Activated CD8-positive, alpha-beta memory T cell treated with anti-CD3 and anti-CD28 coated beads, Interleukin-2, amount 10 ng/mL, durations not matched to agents 7 days and 5 days (primary cell): ENCODE measurements at regions not wholly inside any gene's neighbourhood (a gene's known extent, or its start where the extent isn't known, plus 50 kb on each side); places are given as distances from the start of the nearest gene placed in this dataset.

ENCODE experiments used
- ATAC-seq: fragments of 150-1000 bp; cut with Tn5 transposase; one replicate; pipeline ENCODE4 v1.10.0; 2021; ENCODE audit warnings: moderate library complexity
- CTCF ChIA-PET: fragments of 350-600 bp; sonication (Branson Sonifier 250); formaldehyde crosslinking; loops from one replicate; lab custom pipeline; 2021; ENCODE audit warnings: antibody characterized with exemption; lab: Charles Lee
- DNase-seq: peaks from one replicate; pipeline ENCODE4 v3.0.0-alpha.2; 2020
- H3K27ac Mint-ChIP-seq: one replicate; pipeline ENCODE4 v1.8.0; 2021; ENCODE audit warnings: mild to moderate bottlenecking, mixed read lengths
- H3K27me3 Mint-ChIP-seq: one replicate; pipeline ENCODE4 v1.8.0; 2021; ENCODE audit warnings: mixed read lengths
- H3K36me3 Mint-ChIP-seq: one replicate; pipeline ENCODE4 v1.8.0; 2021; ENCODE audit warnings: mild to moderate bottlenecking, mixed read lengths
- H3K4me1 Mint-ChIP-seq: one replicate; pipeline ENCODE4 v1.8.0; 2021; ENCODE audit warnings: mixed read lengths
- H3K4me3 Mint-ChIP-seq: one replicate; pipeline ENCODE4 v1.8.0; 2021; ENCODE audit warnings: mild to moderate bottlenecking, moderate library complexity, mixed read lengths
- H3K9me3 Mint-ChIP-seq: one replicate; pipeline ENCODE4 v1.8.0; 2022; ENCODE audit warnings: low read depth, mixed read lengths

DNA sequence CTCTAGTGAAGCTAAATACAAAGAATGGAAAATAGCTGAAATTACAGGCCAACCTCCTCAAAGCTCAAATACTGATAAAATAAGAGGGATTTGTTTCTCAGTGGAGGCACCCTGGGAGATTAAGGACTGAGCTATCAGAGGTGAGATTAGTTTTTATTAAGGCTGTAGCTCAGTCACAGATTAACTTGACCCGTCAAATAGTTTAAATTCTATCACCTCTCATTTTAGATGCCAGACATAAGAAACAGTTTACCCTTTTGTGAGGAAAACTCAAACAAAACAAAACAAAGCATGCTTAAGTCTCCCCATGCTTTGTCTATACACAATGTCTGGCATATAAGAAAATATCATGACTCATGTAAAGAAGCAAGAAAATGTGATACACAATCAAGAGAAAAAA lies 208.3 kb upstream of the PMFBP1 start:
- H3K36me3 Mint-ChIP-seq: no peaks in the 10 kb centered on the region
- H3K27me3 Mint-ChIP-seq: no peaks in the 10 kb centered on the region
- no peak for ATAC-seq
- no peaks in the 10 kb centered on the region for H3K4me1 Mint-ChIP-seq
- no peak for DNase-seq
- CTCF ChIA-PET: interaction anchor here (1.5 kb wide), 1 partner anchor 452 kb away, joined by 3 read pairs; no protein-coding TSS in a partner anchor
- no peak overlapping the region for H3K27ac Mint-ChIP-seq
- no peak overlapping the region for H3K4me3 Mint-ChIP-seq
- H3K9me3 Mint-ChIP-seq: no peaks in the 10 kb centered on the region

DNA sequence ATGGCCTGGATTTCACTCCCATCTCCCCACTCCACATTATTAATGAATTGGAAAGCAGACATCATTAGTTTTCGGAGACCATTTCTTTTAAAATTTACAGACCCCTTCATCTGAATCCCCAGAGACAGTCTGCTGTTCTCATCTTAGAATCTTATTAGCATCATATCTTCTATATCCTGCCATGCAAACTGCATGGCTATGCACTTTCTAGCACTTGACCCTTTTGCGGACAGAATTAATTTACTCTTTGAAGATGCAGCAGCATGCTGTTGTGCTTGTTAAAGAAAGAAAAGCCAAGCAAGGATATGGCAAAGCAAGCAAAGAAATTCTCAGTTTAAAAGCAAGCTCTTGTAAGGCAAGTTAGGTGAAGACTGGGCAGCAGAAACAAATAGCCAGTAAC lies 201.2 kb upstream of the PMFBP1 start:
- DNase-seq (no peak), ATAC-seq (no peak)
- CTCF ChIA-PET: no interaction called here
- Mint-ChIP-seq H3K36me3 (no peaks in the 10 kb centered on the region), H3K27me3 (no peaks in the 10 kb centered on the region), H3K9me3 (no peaks in the 10 kb centered on the region), H3K4me3 (no peak overlapping the region), H3K27ac (no peak overlapping the region), H3K4me1 (no peaks in the 10 kb centered on the region)

DNA sequence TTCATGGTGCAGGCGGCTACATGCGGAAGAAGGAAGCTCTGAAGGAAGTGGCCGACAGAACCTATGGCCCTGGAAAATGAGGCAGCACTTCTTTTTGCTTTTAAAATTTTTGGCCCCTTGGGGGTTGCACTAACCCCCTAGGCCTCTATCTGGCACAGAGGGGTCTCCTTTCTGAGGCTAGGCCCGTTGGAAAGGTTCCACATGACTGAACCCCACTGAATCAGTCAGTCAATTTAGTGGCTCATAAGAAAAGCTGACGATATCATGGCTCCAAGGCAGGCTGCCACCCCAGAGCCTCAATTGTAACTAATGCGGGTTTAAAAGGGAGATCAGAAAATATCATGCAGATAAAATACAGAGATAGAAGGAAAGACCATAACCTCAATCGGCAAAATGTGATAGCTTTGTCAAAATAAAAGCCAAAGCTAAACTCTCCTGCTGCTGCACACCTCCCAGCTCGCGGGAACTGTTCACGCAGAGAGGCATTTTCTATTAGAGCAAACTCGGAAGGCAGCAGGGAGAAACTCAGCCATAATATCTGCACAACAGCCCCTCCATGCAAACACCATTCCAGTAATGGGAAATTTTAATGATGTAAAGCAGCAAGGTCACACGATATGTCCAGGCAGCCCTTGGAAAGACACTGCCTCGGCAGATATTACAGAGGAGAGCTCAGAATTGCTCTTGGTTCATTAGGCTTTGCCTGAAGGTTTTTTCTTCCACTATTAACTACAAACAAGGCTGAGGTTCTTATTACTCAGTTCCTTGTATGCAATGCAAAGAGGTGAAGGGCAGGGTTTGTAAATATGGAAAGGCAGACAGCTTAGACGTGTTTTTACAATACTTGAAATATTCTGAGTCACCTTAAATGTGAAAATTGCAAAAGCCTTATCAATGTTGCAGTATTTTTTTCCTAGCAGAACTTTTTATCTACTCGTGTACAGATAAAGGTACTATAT lies 200.4 kb upstream of the PMFBP1 start:
- ATAC-seq (no peak), DNase-seq (no peak)
- Mint-ChIP-seq H3K27ac (no peak overlapping the region), H3K4me1 (no peaks in the 10 kb centered on the region), H3K9me3 (peaks cover 3% of the 10 kb centered on the region), H3K27me3 (no peaks in the 10 kb centered on the region), H3K36me3 (peaks cover 1% of the 10 kb centered on the region), H3K4me3 (no peak overlapping the region)
- CTCF ChIA-PET: interaction anchor here (1.0 kb wide), 1 partner anchor 247 kb away, joined by 3 read pairs; no protein-coding TSS in a partner anchor

DNA sequence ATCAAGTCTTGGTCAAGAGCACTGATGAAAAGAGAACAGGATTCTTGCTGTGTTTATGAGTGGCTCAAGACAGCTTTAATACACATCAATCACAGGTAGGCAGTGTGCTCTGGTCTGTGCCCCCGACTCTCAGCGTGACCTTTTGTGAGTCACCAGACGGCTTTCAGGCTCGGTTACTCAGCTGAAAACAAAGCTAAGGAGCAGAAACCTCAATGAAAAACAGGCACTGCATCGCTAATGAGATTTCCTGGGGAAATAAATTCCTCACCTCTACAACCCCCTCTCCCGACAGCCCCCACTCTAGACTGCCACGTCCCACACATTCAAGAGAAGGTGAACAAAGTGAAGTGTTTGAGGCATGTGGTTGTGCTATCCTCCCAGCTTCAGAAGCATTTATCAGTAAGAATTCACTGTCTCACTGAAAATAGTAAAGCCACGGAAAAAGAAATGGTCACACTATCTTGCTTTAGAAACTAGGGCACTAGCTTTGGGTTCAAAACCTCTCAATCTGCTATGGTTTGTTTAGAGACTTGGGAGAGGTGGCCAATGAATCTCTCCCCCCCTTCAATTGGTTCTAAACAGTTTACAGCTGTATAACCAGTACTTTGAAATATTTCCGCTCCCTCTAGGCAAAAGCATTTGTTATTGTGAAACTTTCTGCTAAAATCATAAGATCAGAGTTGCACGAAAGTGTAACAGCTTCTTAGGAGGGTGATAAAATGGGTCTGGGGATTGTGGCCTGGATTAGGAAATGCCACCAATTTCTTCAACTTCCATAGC lies 199.5 kb upstream of the PMFBP1 start:
- Mint-ChIP-seq H3K27ac (no peak overlapping the region), H3K4me1 (no peaks in the 10 kb centered on the region), H3K27me3 (no peaks in the 10 kb centered on the region), H3K36me3 (peaks cover 1% of the 10 kb centered on the region), H3K4me3 (no peak overlapping the region), H3K9me3 (peaks cover 5% of the 10 kb centered on the region)
- DNase-seq (no peak), ATAC-seq (no peak)
- CTCF ChIA-PET: interaction anchor here (1.0 kb wide), 1 partner anchor 247 kb away, joined by 3 read pairs; no protein-coding TSS in a partner anchor

DNA sequence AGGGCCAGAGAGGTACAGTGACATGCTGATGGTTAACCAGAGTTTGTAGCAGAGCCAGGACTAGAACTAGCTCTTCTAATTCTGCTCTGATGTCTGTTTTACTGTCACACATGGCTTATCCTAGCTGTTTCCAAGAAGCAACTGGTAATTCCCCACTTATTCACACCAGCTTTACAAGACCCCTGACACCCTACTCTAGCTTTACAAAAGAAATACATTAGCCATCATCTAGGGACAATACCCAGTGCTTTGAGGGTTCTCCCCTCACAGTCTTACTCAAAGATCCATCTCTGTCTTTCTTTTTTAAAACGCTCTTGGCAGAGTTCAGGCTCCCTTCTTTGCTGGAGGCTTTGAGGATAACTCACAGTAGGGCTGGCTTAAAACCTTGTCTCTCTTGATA lies 197.3 kb upstream of the PMFBP1 start:
- CTCF ChIA-PET: no interaction called here
- no peak overlapping the region for H3K27ac Mint-ChIP-seq
- DNase-seq (no peak), ATAC-seq (no peak)
- H3K36me3 Mint-ChIP-seq: peaks cover 1% of the 10 kb centered on the region
- H3K9me3 Mint-ChIP-seq: peaks cover 5% of the 10 kb centered on the region
- no peak overlapping the region for H3K4me3 Mint-ChIP-seq
- no peaks in the 10 kb centered on the region for H3K27me3 Mint-ChIP-seq
- no peaks in the 10 kb centered on the region for H3K4me1 Mint-ChIP-seq

DNA sequence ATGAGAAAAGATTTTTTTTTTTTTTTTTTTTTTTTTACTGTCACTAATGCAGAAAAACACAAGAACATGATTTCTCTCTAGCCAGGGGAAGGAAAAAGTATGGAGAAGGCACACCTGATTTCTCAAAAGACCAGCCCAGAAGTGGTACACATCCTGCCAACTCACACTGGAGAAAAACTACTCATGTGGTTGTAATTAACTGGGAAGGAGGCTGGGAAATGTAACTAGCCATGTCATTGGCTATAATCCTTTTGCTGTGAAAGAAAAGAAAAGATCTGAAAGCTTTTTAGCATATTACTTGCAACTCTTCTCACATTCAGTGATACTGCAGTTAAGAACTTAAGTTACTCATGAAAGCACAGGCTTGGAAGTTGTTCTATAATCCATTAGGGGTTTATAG lies 195.9 kb upstream of the PMFBP1 start:
- no peak overlapping the region for H3K27ac Mint-ChIP-seq
- DNase-seq: no peak
- peaks cover 5% of the 10 kb centered on the region for H3K9me3 Mint-ChIP-seq
- CTCF ChIA-PET: no interaction called here
- ATAC-seq: no peak
- H3K27me3 Mint-ChIP-seq: no peaks in the 10 kb centered on the region
- no peaks in the 10 kb centered on the region for H3K4me1 Mint-ChIP-seq
- H3K4me3 Mint-ChIP-seq: no peak overlapping the region
- H3K36me3 Mint-ChIP-seq: peaks cover 1% of the 10 kb centered on the region

DNA sequence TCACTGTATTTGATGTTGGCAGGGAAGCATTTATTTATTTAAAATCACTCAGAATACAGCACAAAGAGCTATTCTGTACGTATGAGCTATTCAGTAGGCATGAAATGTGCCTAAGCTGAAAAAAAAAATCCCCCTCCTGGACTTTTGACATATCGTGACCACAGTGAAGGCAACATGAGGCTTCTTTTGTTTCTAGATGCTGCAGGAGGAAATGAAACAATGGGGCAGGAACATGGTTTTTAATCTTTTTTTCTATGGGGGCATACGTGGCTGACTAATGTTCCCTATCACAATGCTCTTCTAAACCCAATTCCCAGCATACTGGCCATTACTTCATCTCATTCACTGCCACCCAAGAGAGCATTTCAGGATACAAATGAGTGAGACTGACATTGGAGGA lies 191.0 kb upstream of the PMFBP1 start:
- Mint-ChIP-seq H3K27ac (no peak overlapping the region), H3K4me3 (no peak overlapping the region), H3K36me3 (peaks cover 1% of the 10 kb centered on the region), H3K4me1 (no peaks in the 10 kb centered on the region), H3K27me3 (no peaks in the 10 kb centered on the region), H3K9me3 (peaks cover 5% of the 10 kb centered on the region)
- DNase-seq: no peak
- ATAC-seq: no peak
- CTCF ChIA-PET: no interaction called here

DNA sequence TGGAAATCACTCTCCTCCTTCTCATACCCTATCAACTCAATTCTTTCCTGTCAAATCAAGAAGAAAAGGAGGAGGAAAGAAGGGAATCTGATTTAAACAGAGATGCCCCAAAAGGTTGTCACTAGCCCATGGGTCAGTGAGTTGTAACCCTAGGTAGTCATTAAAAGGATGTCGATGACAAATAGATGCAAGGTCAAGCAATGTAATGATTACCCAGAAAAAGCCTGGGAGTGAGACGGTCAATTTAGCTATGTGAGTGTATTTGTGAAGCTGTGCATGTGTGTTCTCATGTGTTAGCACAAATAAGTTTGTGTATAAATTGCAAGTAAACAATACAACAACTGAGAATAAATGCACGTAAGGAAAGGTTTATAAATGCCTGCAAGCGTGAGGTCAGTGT lies 190.5 kb upstream of the PMFBP1 start:
- H3K9me3 Mint-ChIP-seq: peaks cover 3% of the 10 kb centered on the region
- DNase-seq (no peak), ATAC-seq (no peak)
- H3K36me3 Mint-ChIP-seq: no peaks in the 10 kb centered on the region
- CTCF ChIA-PET: no interaction called here
- no peak overlapping the region for H3K4me3 Mint-ChIP-seq
- no peaks in the 10 kb centered on the region for H3K4me1 Mint-ChIP-seq
- H3K27me3 Mint-ChIP-seq: no peaks in the 10 kb centered on the region
- no peak overlapping the region for H3K27ac Mint-ChIP-seq

DNA sequence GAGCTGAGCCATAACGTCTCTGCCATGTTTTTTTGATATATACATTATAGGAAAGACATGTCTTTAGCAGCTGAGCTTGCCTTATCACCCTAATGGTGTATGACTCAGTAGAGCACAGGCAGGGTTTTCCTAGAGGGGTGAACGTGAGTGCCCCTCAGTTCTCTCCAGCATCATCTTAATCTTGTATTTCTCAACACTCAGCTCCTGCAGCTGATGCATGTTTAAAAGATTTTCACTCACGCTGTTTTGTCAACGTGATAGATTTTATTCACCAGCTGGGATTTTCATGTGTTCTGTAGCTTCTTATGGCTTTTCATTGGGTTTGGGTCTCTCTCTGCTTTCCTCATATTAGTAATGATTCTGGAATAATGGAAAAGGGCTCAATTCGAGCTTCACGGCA lies 186.0 kb upstream of the PMFBP1 start:
- Mint-ChIP-seq H3K27ac (no peak overlapping the region), H3K4me3 (no peak overlapping the region), H3K27me3 (no peaks in the 10 kb centered on the region), H3K4me1 (no peaks in the 10 kb centered on the region), H3K36me3 (no peaks in the 10 kb centered on the region), H3K9me3 (peaks cover 5% of the 10 kb centered on the region)
- CTCF ChIA-PET: interaction anchor here (0.9 kb wide), 1 partner anchor 475 kb away, joined by 3 read pairs; no protein-coding TSS in a partner anchor
- DNase-seq (no peak), ATAC-seq (no peak)

DNA sequence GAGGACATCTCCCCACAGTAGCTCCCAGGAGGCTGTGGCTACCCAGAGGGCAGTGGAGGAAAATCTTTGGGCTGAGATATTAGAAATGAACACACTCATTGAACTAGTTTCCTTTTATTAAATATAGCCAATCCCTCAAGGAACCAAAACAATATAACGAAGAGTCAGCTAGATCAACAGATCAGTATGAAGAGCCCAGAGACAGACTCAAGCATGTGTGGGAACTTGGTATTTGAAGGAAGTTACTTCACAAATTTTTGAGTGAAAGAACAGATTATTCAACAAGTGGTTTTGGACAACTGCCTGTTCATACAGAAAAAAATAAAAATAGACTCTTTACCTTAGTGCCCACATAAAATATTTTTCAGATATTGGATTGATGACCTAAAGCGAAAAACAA lies 183.6 kb upstream of the PMFBP1 start:
- no peaks in the 10 kb centered on the region for H3K36me3 Mint-ChIP-seq
- H3K4me1 Mint-ChIP-seq: no peaks in the 10 kb centered on the region
- peaks cover 5% of the 10 kb centered on the region for H3K9me3 Mint-ChIP-seq
- ATAC-seq (no peak), DNase-seq (no peak)
- H3K27ac Mint-ChIP-seq: no peak overlapping the region
- no peak overlapping the region for H3K4me3 Mint-ChIP-seq
- no peaks in the 10 kb centered on the region for H3K27me3 Mint-ChIP-seq
- CTCF ChIA-PET: no interaction called here

DNA sequence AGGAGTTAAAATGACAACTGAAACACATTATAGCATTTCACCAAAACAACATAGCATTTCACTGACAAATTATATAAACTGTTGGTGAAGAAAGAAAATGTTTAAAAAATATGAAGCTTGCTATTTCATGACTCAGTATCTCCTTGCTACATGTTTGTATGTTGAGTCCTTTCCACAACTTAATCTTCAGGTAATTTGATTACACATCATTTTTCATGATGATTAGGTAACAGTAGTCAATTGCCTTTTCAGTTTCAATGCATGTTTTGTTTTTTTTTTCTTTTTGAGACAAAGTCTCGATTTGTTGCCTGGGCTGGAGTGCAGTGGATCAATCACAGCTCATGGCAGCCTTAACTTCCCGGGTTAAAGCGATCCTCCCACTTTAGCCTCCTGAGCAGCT lies 177.8 kb upstream of the PMFBP1 start:
- Mint-ChIP-seq H3K36me3 (no peaks in the 10 kb centered on the region), H3K27ac (no peak overlapping the region), H3K4me3 (no peak overlapping the region), H3K4me1 (no peaks in the 10 kb centered on the region), H3K9me3 (peaks cover 5% of the 10 kb centered on the region), H3K27me3 (no peaks in the 10 kb centered on the region)
- ATAC-seq: no peak
- no peak for DNase-seq
- CTCF ChIA-PET: no interaction called here

DNA sequence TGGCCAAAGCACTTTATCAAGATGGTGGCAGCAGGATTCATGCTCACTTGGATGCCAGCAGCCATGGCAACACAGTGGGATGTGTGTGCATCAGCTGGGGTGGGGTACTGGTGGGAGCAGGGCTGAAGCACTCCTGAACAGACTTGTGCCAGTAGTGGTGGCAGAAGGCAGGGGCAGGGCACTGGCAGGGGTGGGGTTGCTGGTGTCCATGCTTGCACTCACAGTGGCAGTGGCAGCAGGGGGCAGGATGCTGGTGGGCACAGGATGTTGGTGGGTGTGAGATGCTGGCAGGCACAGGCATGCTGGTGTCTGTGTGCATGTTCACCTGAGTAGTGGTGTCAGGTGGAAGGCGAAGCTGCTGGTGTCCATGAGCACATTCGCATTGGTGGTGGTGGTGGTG lies 161.0 kb upstream of the PMFBP1 start:
- CTCF ChIA-PET: no interaction called here
- Mint-ChIP-seq H3K4me1 (no peaks in the 10 kb centered on the region), H3K4me3 (no peak overlapping the region), H3K36me3 (no peaks in the 10 kb centered on the region), H3K9me3 (no peaks in the 10 kb centered on the region), H3K27ac (no peak overlapping the region), H3K27me3 (no peaks in the 10 kb centered on the region)
- no peak for ATAC-seq
- no peak for DNase-seq

DNA sequence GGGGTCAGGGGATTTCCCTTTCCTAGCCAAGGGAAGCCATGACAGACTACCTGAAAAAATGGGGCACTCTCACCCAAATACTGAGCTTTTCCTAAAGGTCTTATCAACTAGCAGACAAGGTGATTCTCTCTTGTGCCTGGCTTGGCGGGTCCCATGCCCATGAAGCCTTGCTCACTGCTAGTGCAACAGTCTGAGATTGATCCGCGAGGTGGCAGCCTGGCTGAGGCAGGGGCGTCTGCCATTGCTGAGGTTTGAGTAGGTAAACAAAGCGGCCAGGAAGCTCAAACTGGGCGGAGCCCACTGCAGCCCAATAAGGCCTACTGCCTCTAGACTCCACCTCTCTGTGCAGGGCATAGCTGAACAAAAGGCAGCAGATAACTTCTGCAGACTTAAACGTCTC lies 152.6 kb upstream of the PMFBP1 start:
- H3K27me3 Mint-ChIP-seq: no peaks in the 10 kb centered on the region
- H3K4me1 Mint-ChIP-seq: no peaks in the 10 kb centered on the region
- DNase-seq (no peak), ATAC-seq (no peak)
- H3K4me3 Mint-ChIP-seq: no peak overlapping the region
- no peak overlapping the region for H3K27ac Mint-ChIP-seq
- peaks cover 16% of the 10 kb centered on the region for H3K9me3 Mint-ChIP-seq
- CTCF ChIA-PET: no interaction called here
- H3K36me3 Mint-ChIP-seq: peaks cover 8% of the 10 kb centered on the region

DNA sequence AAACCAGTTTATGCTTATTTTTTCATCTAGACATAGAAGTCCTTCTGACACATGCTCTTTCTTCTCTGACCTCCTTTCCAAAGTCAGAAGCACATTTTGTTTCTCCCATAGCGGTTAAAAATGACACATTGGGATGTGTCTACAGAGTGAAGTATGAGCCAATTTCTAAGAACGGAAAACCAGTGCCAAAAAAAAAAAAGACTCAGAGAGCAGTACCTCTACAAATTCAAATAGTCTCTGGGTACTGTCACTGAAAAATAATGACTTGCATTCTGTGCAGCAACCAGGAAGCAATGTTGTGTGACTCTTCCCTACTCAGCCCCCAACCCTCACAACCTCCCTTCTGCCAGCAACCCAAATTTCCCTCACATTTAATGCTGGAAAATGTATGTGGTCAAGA lies 145.5 kb upstream of the PMFBP1 start:
- Mint-ChIP-seq H3K27ac (no peak overlapping the region), H3K27me3 (peaks cover 4% of the 10 kb centered on the region), H3K36me3 (peaks cover 8% of the 10 kb centered on the region), H3K4me3 (no peak overlapping the region), H3K9me3 (peaks cover 18% of the 10 kb centered on the region), H3K4me1 (peaks cover 9% of the 10 kb centered on the region)
- CTCF ChIA-PET: no interaction called here
- DNase-seq: no peak
- ATAC-seq: no peak
